Panc1 (cell line): ENCODE measurements at regions not wholly inside any gene's neighbourhood (a gene's known extent, or its start where the extent isn't known, plus 50 kb on each side); places are given as distances from the start of the nearest gene placed in this dataset.

Experiments used
- ATAC-seq: fragments of 200-7000 bp; cut with Tn5 transposase; 2 replicates; pipeline ENCODE4 v1.9.1; 2020; ENCODE audit warnings: mild to moderate bottlenecking, moderate library complexity
- BruUV-seq: library from RNA; stranded (reverse); fragments of 400-500 nt; replicated peaks from 2 replicates; lab custom pipeline; 2021; lab: Mats Ljungman, UMichigan
- CTCF ChIA-PET: fragments of 300-600 bp; sonication (Branson Sonifier 250); formaldehyde crosslinking; loops from one replicate; lab custom pipeline; 2022; ENCODE audit warnings: antibody characterized with exemption; lab: Charles Lee
- POLR2A ChIA-PET: fragments of 300-600 bp; sonication (Branson Sonifier 250); formaldehyde crosslinking; loops from one replicate; lab custom pipeline; 2022; ENCODE audit warnings: antibody characterized with exemption; lab: Charles Lee
- DNase-seq: peaks from one replicate; pipeline ENCODE4 v3.0.0-alpha.2; 2010; ENCODE audit warnings: low read depth, low spot score
- H3K27ac ChIP-seq: 2 replicates; pipeline ENCODE4 v1.5.1; 2011; ENCODE audit warnings: mild to moderate bottlenecking, low read length, inconsistent platforms
- H3K27me3 ChIP-seq: fragments of 200-500 bp; sonication (Bioruptor generic); 2 replicates; pipeline ENCODE4 v1.6.0; 2014; ENCODE audit warnings: low read length, inconsistent platforms; ENCODE audit not compliant: control insufficient read depth, insufficient read depth
- H3K36me3 ChIP-seq: fragments of 200-500 bp; sonication (Bioruptor generic); 2 replicates; pipeline ENCODE4 v1.5.1; 2014; ENCODE audit warnings: inconsistent platforms, mild to moderate bottlenecking, low read length, moderate library complexity; ENCODE audit not compliant: control insufficient read depth, insufficient read depth
- H3K4me1 ChIP-seq: 2 replicates; pipeline ENCODE4 v1.5.1; 2011; ENCODE audit warnings: inconsistent platforms, mild to moderate bottlenecking, low read length, moderate library complexity; ENCODE audit not compliant: control insufficient read depth, insufficient read depth
- H3K4me3 ChIP-seq, 2 experiments: 2 replicates each; pipeline ENCODE4 v1.5.1; 2011 to 2012; ENCODE audit warnings: low read depth in 2 of 2, low read length in 2 of 2, mild to moderate bottlenecking in 2 of 2, inconsistent platforms in 1 of 2, moderate library complexity in 1 of 2
- H3K9me3 ChIP-seq: fragments of 200-500 bp; sonication (Bioruptor generic); 2 replicates; pipeline ENCODE4 v1.5.1; 2014; ENCODE audit warnings: low read depth, mild to moderate bottlenecking, inconsistent platforms, low read length, moderate library complexity; ENCODE audit not compliant: control insufficient read depth, insufficient read depth
- CTCF ChIP-seq: fragments of 450-650 bp; IDR thresholded peaks from 2 replicates; pipeline ENCODE4 v1.5.1; 2017; ENCODE audit warnings: mild to moderate bottlenecking
- POLR2AphosphoS5 ChIP-seq: IDR thresholded peaks from 2 replicates; pipeline ENCODE4 v1.6.1; 2012; ENCODE audit warnings: mild to moderate bottlenecking, low read depth, low read length, moderate library complexity
- SIN3A ChIP-seq: IDR thresholded peaks from 2 replicates; pipeline ENCODE4 v1.6.1; 2012; ENCODE audit warnings: low read depth, mild to moderate bottlenecking, low read length, moderate library complexity, borderline replicate concordance; ENCODE audit not compliant: insufficient read depth
- TCF7L2 ChIP-seq: IDR thresholded peaks from 2 replicates; pipeline ENCODE4 v1.6.1; 2011; ENCODE audit warnings: mild to moderate bottlenecking, low read depth, low read length, inconsistent platforms
- in situ Hi-C: cut with HindIII; loops from 2 replicates; pipeline ENCODE4 v1.10.0; 2016; ENCODE audit warnings: low sequenced_read_pairs, low pct_unique_long_range_greater_than_20kb
- intact Hi-C: fragments of 100-400 bp; cut with micrococcal nuclease; formaldehyde crosslinking; loops from one replicate; pipeline ENCODE4 v1.10.0; 2022; ENCODE audit not compliant: unreplicated experiment
- TF ChIP-seq, protein P1 (sequence below), 2 experiments: IDR thresholded peaks; 2 replicates each; pipeline ENCODE4 v1.6.1; 2011 to 2012; ENCODE audit warnings: low read depth in 2 of 2, control low read depth in 1 of 2, low read length in 1 of 2, mild to moderate bottlenecking in 1 of 2, moderate library complexity in 1 of 2; ENCODE audit not compliant: insufficient read depth in 1 of 2

GRCh38 chr2:116696903-116697302 is 1117.6 kb upstream of the DDX18 start:
- H3K36me3 ChIP-seq: no peaks in the 10 kb centered on the region
- no peak overlapping the region for H3K27ac ChIP-seq
- no peaks in the 10 kb centered on the region for H3K27me3 ChIP-seq
- no peaks in the 10 kb centered on the region for H3K9me3 ChIP-seq
- ChIA-PET POLR2A (no interaction called here), CTCF (no interaction called here)
- TF ChIP-seq POLR2AphosphoS5 (no peak), TCF7L2 (no peak), SIN3A (no peak), CTCF (no peak)
- TF ChIP-seq, protein P1, sequence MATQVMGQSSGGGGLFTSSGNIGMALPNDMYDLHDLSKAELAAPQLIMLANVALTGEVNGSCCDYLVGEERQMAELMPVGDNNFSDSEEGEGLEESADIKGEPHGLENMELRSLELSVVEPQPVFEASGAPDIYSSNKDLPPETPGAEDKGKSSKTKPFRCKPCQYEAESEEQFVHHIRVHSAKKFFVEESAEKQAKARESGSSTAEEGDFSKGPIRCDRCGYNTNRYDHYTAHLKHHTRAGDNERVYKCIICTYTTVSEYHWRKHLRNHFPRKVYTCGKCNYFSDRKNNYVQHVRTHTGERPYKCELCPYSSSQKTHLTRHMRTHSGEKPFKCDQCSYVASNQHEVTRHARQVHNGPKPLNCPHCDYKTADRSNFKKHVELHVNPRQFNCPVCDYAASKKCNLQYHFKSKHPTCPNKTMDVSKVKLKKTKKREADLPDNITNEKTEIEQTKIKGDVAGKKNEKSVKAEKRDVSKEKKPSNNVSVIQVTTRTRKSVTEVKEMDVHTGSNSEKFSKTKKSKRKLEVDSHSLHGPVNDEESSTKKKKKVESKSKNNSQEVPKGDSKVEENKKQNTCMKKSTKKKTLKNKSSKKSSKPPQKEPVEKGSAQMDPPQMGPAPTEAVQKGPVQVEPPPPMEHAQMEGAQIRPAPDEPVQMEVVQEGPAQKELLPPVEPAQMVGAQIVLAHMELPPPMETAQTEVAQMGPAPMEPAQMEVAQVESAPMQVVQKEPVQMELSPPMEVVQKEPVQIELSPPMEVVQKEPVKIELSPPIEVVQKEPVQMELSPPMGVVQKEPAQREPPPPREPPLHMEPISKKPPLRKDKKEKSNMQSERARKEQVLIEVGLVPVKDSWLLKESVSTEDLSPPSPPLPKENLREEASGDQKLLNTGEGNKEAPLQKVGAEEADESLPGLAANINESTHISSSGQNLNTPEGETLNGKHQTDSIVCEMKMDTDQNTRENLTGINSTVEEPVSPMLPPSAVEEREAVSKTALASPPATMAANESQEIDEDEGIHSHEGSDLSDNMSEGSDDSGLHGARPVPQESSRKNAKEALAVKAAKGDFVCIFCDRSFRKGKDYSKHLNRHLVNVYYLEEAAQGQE (IDR thresholded peaks at IDR 0.05; ENCODE audit: insufficient read depth in 1 of 2, low read depth in 2 of 2, low read length in 1 of 2): no peak
- ATAC-seq (no peak), DNase-seq (no peak)
- BruUV-seq: no TSS peak
- intact Hi-C loops: no loop called here
- H3K4me1 ChIP-seq: no peaks in the 10 kb centered on the region
- no peak overlapping the region for H3K4me3 ChIP-seq
- in situ Hi-C loops: no loop called here

DNA sequence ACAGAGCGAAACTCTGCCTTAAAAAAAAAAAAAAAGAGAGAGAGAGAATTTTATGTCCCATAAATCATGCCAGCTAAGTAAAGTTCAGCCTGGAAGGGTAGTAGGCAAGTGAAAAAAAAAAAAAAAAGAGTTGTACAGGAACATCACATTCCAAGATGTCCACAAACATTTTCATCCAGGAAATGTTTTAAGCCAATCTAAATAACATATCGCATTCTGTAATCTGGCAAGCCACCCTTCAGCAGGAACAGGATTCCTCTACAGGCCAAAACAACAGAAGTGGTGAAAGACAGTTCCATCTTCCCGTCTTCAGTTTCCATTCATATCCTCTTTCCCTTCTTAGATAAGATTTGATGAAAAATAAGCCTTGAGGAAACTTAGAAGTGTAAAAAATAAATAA is 1108.1 kb upstream of the DDX18 start:
- TF ChIP-seq, protein P1 (IDR thresholded peaks at IDR 0.05; ENCODE audit: insufficient read depth in 1 of 2, low read depth in 2 of 2, low read length in 1 of 2): no peak
- TF ChIP-seq CTCF: no peak
- TF ChIP-seq TCF7L2: no peak
- no peak for TF ChIP-seq POLR2AphosphoS5
- no peak for TF ChIP-seq SIN3A
- ATAC-seq (no peak), DNase-seq (no peak)
- intact Hi-C loops (no loop called here), in situ Hi-C loops (no loop called here)
- H3K9me3 ChIP-seq: no peaks in the 10 kb centered on the region
- no TSS peak for BruUV-seq
- ChIA-PET CTCF (no interaction called here), POLR2A (no interaction called here)
- H3K4me1 ChIP-seq: no peaks in the 10 kb centered on the region
- no peak overlapping the region for H3K27ac ChIP-seq
- H3K4me3 ChIP-seq: no peak overlapping the region
- H3K36me3 ChIP-seq: no peaks in the 10 kb centered on the region
- H3K27me3 ChIP-seq: no peaks in the 10 kb centered on the region
